Neutrophil (primary cell): ENCODE measurements at regions not wholly inside any gene's neighbourhood (a gene's known extent, or its start where the extent isn't known, plus 50 kb on each side); places are given as distances from the start of the nearest gene placed in this dataset.

Experiments
- H3K27ac ChIP-seq: fragments of 200-600 bp; sonication (generic); 2 replicates; pipeline ENCODE4 v1.5.1; 2016; ENCODE audit warnings: mild to moderate bottlenecking, moderate library complexity
- H3K27me3 ChIP-seq: fragments of 200-600 bp; sonication (generic); 2 replicates; pipeline ENCODE4 v1.6.0; 2016; ENCODE audit warnings: mild to moderate bottlenecking
- H3K36me3 ChIP-seq: fragments of 200-600 bp; sonication (generic); 2 replicates; pipeline ENCODE4 v1.5.1; 2017
- H3K4me1 ChIP-seq, 2 experiments: fragments of 200-600 bp in 1 of 2; sonication (generic) in 1 of 2; 1 replicate in 1 of 2; 2 replicates in 1 of 2; pipeline versions ENCODE4 v1.5.1 to v1.6.1; 2013 to 2016; ENCODE audit warnings: low read depth in 1 of 2, low read length in 1 of 2, mild to moderate bottlenecking in 1 of 2, moderate library complexity in 1 of 2; ENCODE audit not compliant: control insufficient read depth in 1 of 2, insufficient read depth in 1 of 2
- H3K4me3 ChIP-seq, 2 experiments: fragments of 200-600 bp in 1 of 2; sonication (generic) in 1 of 2; 1 replicate in 1 of 2; 2 replicates in 1 of 2; pipeline ENCODE4 v1.5.1; 2013 to 2016; ENCODE audit warnings: low read depth in 1 of 2, low read length in 1 of 2, mild to moderate bottlenecking in 1 of 2, moderate library complexity in 1 of 2
- H3K9me3 ChIP-seq: fragments of 200-600 bp; sonication (generic); 2 replicates; pipeline ENCODE4 v1.5.1; 2016
- CTCF ChIP-seq: fragments of 200-600 bp; sonication (generic); IDR thresholded peaks from 2 replicates; pipeline ENCODE4 v1.5.1; 2016; ENCODE audit warnings: antibody characterized with exemption

GRCh38 chr22:25465949-25466348 lies 98.5 kb upstream of the GRK3 start:
- Histone ChIP-seq H3K36me3 (peaks cover 25% of the 10 kb centered on the region), H3K27me3 (no peaks in the 10 kb centered on the region), H3K9me3 (no peaks in the 10 kb centered on the region), H3K27ac (no peak overlapping the region), H3K4me1 (no peaks in the 10 kb centered on the region), H3K4me3 (no peak overlapping the region)
- TF ChIP-seq CTCF: no peak

GRCh38 chr22:25472382-25472781 lies 92.1 kb upstream of the GRK3 start:
- no peak overlapping the region for H3K4me3 ChIP-seq
- no peaks in the 10 kb centered on the region for H3K4me1 ChIP-seq
- no peaks in the 10 kb centered on the region for H3K9me3 ChIP-seq
- H3K36me3 ChIP-seq: peaks cover 7% of the 10 kb centered on the region
- H3K27ac ChIP-seq: no peak overlapping the region
- no peaks in the 10 kb centered on the region for H3K27me3 ChIP-seq
- TF ChIP-seq CTCF: no peak

GRCh38 chr22:25475257-25476022 lies 89.0 kb upstream of the GRK3 start:
- H3K4me3 ChIP-seq: no peak overlapping the region
- no peaks in the 10 kb centered on the region for H3K9me3 ChIP-seq
- H3K4me1 ChIP-seq: no peaks in the 10 kb centered on the region
- no peak for TF ChIP-seq CTCF
- no peak overlapping the region for H3K27ac ChIP-seq
- no peaks in the 10 kb centered on the region for H3K27me3 ChIP-seq
- peaks cover 4% of the 10 kb centered on the region for H3K36me3 ChIP-seq

GRCh38 chr22:25477358-25477757 lies 87.1 kb upstream of the GRK3 start:
- H3K27me3 ChIP-seq: no peaks in the 10 kb centered on the region
- no peak overlapping the region for H3K4me3 ChIP-seq
- no peaks in the 10 kb centered on the region for H3K4me1 ChIP-seq
- H3K9me3 ChIP-seq: no peaks in the 10 kb centered on the region
- no peak overlapping the region for H3K27ac ChIP-seq
- H3K36me3 ChIP-seq: peaks cover 13% of the 10 kb centered on the region
- no peak for TF ChIP-seq CTCF

GRCh38 chr22:25478111-25478510 lies 86.4 kb upstream of the GRK3 start:
- Histone ChIP-seq H3K9me3 (no peaks in the 10 kb centered on the region), H3K27ac (no peak overlapping the region), H3K36me3 (peaks cover 13% of the 10 kb centered on the region), H3K27me3 (no peaks in the 10 kb centered on the region), H3K4me1 (no peaks in the 10 kb centered on the region), H3K4me3 (no peak overlapping the region)
- TF ChIP-seq CTCF: no peak
